ENCODE measurements at regions not wholly inside any gene's neighbourhood (a gene's known extent, or its start where the extent isn't known, plus 50 kb on each side); places are given as distances from the start of the nearest gene placed in this dataset.

DNA sequence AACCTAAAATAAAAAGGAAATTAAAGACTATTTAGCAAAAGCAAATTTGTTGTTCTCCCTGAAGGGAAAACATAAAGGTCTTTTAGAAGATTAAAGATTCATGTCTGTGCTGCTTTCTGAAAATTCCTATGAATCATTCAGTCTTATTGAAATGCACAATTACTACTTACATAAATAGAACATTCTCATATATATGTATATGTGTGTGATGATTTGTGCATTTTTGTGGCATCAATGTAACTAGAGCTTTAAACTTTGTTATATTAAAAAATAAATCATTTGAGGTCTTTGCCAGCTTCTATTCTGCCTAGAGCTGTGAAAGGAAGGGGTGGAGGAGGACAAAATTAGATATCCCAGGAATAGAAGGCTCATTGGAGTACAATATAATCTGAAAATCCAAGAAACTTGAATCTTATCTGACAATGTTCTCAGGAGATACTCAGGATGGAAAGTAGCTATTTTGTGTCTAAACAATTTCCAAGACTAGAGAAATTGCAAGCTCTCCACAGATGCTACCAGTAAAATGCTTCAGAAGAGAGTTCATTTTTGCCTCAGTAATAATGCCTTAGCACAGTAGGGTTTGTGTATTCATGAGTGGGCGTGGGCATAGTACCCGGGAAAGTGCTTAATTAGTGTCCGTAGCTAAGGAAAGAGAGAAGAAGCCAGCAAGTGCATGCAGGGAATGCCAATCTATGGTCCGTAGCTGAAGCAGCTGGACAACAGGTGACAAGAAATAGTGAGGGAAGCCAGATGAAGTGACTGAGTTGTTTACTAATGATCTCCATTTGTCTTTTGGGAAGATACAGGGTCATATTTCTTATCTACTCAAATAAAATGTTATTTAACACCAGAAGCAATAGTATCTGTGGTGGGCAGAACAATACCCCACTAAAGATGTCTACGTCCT is 395.5 kb upstream of the NBEA start:
- Histone ChIP-seq H3K9ac (ENCODE audit: low read depth in 1 of 2, low read length in 2 of 2) (no peak overlapping the region), H3K36me3 (ENCODE audit: control insufficient read depth in 4 of 4, insufficient read depth in 3 of 4, low read depth in 1 of 4, low read length in 3 of 4) (no peaks in the 10 kb centered on the region), H3K4me3 (ENCODE audit: low read depth in 1 of 3, low read length in 3 of 3) (no peak overlapping the region), H3K27ac (ENCODE audit: low read depth in 1 of 2, low read length in 2 of 2) (no peak overlapping the region), H3K9me3 (ENCODE audit: control insufficient read depth in 4 of 4, low read length in 3 of 4) (no peaks in the 10 kb centered on the region), H3K27me3 (ENCODE audit: control insufficient read depth in 4 of 4, insufficient read depth in 4 of 4, low read length in 3 of 4) (peaks cover 0 to 3% (median 0%) of the 10 kb centered on the region in 4 donors), H3K4me1 (ENCODE audit: control insufficient read depth in 4 of 4, insufficient read depth in 4 of 4, low read length in 3 of 4) (no peaks in the 10 kb centered on the region)
- 67% methylated on average over 5 of the region's 5 CpGs for WGBS
- DNase-seq (ENCODE audit: low spot score): no peak
- TF ChIP-seq, protein P1, sequence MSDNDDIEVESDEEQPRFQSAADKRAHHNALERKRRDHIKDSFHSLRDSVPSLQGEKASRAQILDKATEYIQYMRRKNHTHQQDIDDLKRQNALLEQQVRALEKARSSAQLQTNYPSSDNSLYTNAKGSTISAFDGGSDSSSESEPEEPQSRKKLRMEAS (IDR thresholded peaks at IDR 0.05): no peak
- no peak for TF ChIP-seq FOXA2 (IDR thresholded peaks at IDR 0.05)
- TF ChIP-seq, protein P2, sequence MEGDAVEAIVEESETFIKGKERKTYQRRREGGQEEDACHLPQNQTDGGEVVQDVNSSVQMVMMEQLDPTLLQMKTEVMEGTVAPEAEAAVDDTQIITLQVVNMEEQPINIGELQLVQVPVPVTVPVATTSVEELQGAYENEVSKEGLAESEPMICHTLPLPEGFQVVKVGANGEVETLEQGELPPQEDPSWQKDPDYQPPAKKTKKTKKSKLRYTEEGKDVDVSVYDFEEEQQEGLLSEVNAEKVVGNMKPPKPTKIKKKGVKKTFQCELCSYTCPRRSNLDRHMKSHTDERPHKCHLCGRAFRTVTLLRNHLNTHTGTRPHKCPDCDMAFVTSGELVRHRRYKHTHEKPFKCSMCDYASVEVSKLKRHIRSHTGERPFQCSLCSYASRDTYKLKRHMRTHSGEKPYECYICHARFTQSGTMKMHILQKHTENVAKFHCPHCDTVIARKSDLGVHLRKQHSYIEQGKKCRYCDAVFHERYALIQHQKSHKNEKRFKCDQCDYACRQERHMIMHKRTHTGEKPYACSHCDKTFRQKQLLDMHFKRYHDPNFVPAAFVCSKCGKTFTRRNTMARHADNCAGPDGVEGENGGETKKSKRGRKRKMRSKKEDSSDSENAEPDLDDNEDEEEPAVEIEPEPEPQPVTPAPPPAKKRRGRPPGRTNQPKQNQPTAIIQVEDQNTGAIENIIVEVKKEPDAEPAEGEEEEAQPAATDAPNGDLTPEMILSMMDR (IDR thresholded peaks at IDR 0.05; ENCODE audit: low read depth, low read length, missing input control): no peak
- TF ChIP-seq, protein P3, sequence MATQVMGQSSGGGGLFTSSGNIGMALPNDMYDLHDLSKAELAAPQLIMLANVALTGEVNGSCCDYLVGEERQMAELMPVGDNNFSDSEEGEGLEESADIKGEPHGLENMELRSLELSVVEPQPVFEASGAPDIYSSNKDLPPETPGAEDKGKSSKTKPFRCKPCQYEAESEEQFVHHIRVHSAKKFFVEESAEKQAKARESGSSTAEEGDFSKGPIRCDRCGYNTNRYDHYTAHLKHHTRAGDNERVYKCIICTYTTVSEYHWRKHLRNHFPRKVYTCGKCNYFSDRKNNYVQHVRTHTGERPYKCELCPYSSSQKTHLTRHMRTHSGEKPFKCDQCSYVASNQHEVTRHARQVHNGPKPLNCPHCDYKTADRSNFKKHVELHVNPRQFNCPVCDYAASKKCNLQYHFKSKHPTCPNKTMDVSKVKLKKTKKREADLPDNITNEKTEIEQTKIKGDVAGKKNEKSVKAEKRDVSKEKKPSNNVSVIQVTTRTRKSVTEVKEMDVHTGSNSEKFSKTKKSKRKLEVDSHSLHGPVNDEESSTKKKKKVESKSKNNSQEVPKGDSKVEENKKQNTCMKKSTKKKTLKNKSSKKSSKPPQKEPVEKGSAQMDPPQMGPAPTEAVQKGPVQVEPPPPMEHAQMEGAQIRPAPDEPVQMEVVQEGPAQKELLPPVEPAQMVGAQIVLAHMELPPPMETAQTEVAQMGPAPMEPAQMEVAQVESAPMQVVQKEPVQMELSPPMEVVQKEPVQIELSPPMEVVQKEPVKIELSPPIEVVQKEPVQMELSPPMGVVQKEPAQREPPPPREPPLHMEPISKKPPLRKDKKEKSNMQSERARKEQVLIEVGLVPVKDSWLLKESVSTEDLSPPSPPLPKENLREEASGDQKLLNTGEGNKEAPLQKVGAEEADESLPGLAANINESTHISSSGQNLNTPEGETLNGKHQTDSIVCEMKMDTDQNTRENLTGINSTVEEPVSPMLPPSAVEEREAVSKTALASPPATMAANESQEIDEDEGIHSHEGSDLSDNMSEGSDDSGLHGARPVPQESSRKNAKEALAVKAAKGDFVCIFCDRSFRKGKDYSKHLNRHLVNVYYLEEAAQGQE (IDR thresholded peaks at IDR 0.05): no peak
- TF ChIP-seq, protein P4, sequence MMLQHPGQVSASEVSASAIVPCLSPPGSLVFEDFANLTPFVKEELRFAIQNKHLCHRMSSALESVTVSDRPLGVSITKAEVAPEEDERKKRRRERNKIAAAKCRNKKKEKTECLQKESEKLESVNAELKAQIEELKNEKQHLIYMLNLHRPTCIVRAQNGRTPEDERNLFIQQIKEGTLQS (IDR thresholded peaks at IDR 0.05): no peak

DNA sequence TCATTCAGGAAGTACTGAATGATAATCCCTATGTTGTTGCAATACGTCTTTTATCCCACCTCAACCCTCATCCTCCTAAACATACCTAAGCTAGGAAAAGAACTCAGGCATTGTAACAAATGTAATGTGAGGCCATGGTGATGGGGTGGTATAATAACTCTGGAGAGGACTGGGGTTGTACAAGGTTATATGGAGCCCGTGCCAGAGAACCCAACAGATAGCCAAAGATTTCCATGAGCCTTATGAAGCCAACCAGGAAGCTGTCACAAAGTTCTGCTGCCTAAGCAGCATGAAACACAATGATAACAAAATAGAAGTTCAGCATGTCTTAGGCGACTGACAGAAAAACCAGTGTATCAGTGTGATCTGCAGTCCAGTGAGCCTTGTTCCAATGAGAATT is 394.1 kb upstream of the NBEA start:
- TF ChIP-seq SP1 (IDR thresholded peaks at IDR 0.05) (no peak), JUND (IDR thresholded peaks at IDR 0.05) (no peak), TAF1 (conservative IDR thresholded peaks at IDR 0.05) (no peak), YY1 (IDR thresholded peaks at IDR 0.05) (no peak), EGR1 (IDR thresholded peaks at IDR 0.05; ENCODE audit: low read depth in 2 of 2) (no peak), FOXA1 (IDR thresholded peaks at IDR 0.05) (no peak), FOXA2 (IDR thresholded peaks at IDR 0.05) (no peak)
- TF ChIP-seq, protein P1 (IDR thresholded peaks at IDR 0.05): no peak
- TF ChIP-seq, protein P5, sequence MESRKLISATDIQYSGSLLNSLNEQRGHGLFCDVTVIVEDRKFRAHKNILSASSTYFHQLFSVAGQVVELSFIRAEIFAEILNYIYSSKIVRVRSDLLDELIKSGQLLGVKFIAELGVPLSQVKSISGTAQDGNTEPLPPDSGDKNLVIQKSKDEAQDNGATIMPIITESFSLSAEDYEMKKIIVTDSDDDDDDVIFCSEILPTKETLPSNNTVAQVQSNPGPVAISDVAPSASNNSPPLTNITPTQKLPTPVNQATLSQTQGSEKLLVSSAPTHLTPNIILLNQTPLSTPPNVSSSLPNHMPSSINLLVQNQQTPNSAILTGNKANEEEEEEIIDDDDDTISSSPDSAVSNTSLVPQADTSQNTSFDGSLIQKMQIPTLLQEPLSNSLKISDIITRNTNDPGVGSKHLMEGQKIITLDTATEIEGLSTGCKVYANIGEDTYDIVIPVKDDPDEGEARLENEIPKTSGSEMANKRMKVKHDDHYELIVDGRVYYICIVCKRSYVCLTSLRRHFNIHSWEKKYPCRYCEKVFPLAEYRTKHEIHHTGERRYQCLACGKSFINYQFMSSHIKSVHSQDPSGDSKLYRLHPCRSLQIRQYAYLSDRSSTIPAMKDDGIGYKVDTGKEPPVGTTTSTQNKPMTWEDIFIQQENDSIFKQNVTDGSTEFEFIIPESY (IDR thresholded peaks at IDR 0.05): no peak
- TF ChIP-seq, protein P3 (IDR thresholded peaks at IDR 0.05): no peak
- TF ChIP-seq, protein P4 (IDR thresholded peaks at IDR 0.05): no peak
- TF ChIP-seq, protein P2 (IDR thresholded peaks at IDR 0.05; ENCODE audit: low read depth, low read length, missing input control): no peak
- WGBS: 76% methylated on average over 3 of the region's 3 CpGs

More for the DNA sequence above, 394.1 kb upstream of the NBEA start:
- no peaks in the 10 kb centered on the region for H3K4me1 ChIP-seq (ENCODE audit: control insufficient read depth in 4 of 4, insufficient read depth in 4 of 4, low read length in 3 of 4)
- H3K36me3 ChIP-seq (ENCODE audit: control insufficient read depth in 4 of 4, insufficient read depth in 3 of 4, low read depth in 1 of 4, low read length in 3 of 4): no peaks in the 10 kb centered on the region
- H3K27me3 ChIP-seq (ENCODE audit: control insufficient read depth in 4 of 4, insufficient read depth in 4 of 4, low read length in 3 of 4): peaks cover 0 to 3% (median 0%) of the 10 kb centered on the region in 4 donors
- no peak overlapping the region for H3K27ac ChIP-seq (ENCODE audit: low read depth in 1 of 2, low read length in 2 of 2)
- no peaks in the 10 kb centered on the region for H3K9me3 ChIP-seq (ENCODE audit: control insufficient read depth in 4 of 4, low read length in 3 of 4)
- no peak for DNase-seq (ENCODE audit: low spot score)
- H3K4me3 ChIP-seq (ENCODE audit: low read depth in 1 of 3, low read length in 3 of 3): no peak overlapping the region
- H3K9ac ChIP-seq (ENCODE audit: low read depth in 1 of 2, low read length in 2 of 2): no peak overlapping the region

Data from liver (tissue), 8 donors.